ENCODE measurements at regions not wholly inside any gene's neighbourhood (a gene's known extent, or its start where the extent isn't known, plus 50 kb on each side); places are given as distances from the start of the nearest gene placed in this dataset.

DNA sequence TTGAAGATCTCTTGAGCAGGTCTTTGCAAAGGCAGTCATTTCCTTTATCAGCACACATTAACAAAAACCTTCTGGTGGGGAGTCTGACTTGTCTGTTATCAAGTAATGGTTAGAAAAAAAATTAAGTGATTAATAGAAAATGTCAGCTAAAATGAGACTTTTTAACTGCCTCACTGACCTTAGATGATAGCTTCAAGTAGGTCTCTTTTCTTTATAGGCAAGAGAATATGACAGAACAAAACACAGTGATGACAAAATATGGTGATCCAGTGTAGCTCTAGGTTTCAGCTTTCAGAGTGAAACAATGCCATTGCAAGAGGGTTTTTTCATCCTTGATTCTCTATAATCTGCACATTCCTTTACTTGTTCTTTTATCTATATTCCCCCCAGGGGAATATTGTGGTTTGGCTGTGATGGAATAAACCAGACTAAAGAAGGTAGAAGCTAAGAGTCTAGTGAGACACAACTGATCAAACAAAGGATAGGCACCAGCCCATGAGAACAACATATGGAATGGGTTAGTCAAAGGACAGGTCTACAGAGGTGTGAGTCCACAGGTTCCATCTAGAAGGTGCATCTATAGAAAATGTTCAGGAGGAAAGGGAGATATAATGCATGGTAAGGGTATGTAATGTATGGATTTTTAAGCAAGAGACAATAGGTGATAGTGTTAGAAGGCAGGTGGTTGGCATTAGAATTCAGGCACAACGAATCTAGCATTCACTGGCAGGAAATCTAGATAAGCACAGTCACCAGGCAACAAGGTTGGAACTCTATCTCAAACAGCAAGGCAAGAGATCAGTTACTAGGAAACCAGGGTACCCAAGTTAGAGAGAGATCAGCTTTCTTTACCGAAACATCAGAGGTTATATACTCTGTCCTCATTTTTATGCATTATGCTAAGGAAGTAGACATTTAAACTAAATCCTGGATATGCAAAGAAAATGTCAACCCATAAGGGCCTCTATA, 228.9 kb upstream of the SMLR1 start:
- TF ChIP-seq POLR2A (IDR thresholded peaks at IDR 0.05) (no peak), CTCF (IDR thresholded peaks at IDR 0.05) (no peak)
